DOHH2 (cell line): ENCODE measurements at regions not wholly inside any gene's neighbourhood (a gene's known extent, or its start where the extent isn't known, plus 50 kb on each side); places are given as distances from the start of the nearest gene placed in this dataset.

Source experiments
- H3F3A ChIP-seq: fragments of 200-600 bp; sonication (generic), shearing (Covaris generic); 2 replicates; pipeline ENCODE4 v1.6.0; 2016; ENCODE audit warnings: antibody characterized with exemption, mild to moderate bottlenecking; ENCODE audit not compliant: control insufficient read depth, insufficient read depth
- H3K27ac ChIP-seq: fragments of 200-600 bp; sonication (generic); 2 replicates; pipeline ENCODE4 v1.5.1; 2014; ENCODE audit warnings: low read depth, mild to moderate bottlenecking, low read length, moderate library complexity
- H3K27me3 ChIP-seq: fragments of 200-600 bp; sonication (generic); 2 replicates; pipeline ENCODE4 v1.6.1; 2014; ENCODE audit warnings: mild to moderate bottlenecking, low read length, mixed read lengths; ENCODE audit not compliant: control insufficient read depth
- H3K36me3 ChIP-seq: fragments of 200-600 bp; sonication (generic); 2 replicates; pipeline ENCODE4 v1.6.1; 2014; ENCODE audit warnings: mild to moderate bottlenecking, low read length, moderate library complexity, mixed read lengths; ENCODE audit not compliant: control insufficient read depth
- H3K4me1 ChIP-seq: fragments of 200-600 bp; sonication (generic); 2 replicates; pipeline ENCODE4 v1.6.1; 2014; ENCODE audit warnings: mild to moderate bottlenecking, low read length, mixed read lengths; ENCODE audit not compliant: control insufficient read depth
- H3K4me2 ChIP-seq: fragments of 200-600 bp; sonication (generic); 2 replicates; pipeline ENCODE4 v1.6.0; 2014; ENCODE audit warnings: mild to moderate bottlenecking, low read length, moderate library complexity
- H3K4me3 ChIP-seq: fragments of 200-600 bp; sonication (generic); 2 replicates; pipeline ENCODE4 v1.5.1; 2014; ENCODE audit warnings: mild to moderate bottlenecking, low read length, mixed read lengths
- H3K79me2 ChIP-seq: fragments of 200-600 bp; sonication (generic); 2 replicates; pipeline ENCODE4 v1.6.1; 2014; ENCODE audit warnings: mild to moderate bottlenecking, low read length, mixed read lengths; ENCODE audit not compliant: control insufficient read depth
- H3K9me2 ChIP-seq: fragments of 200-600 bp; sonication (generic); replicated peaks from 2 replicates; pipeline ENCODE4 v1.6.1; 2014; ENCODE audit warnings: mild to moderate bottlenecking, low read length, mixed read lengths; ENCODE audit not compliant: control insufficient read depth
- H3K9me3 ChIP-seq: fragments of 200-600 bp; sonication (generic); 2 replicates; pipeline ENCODE4 v1.6.1; 2014; ENCODE audit warnings: antibody characterized with exemption, low read length, mixed read lengths; ENCODE audit not compliant: control insufficient read depth, insufficient read depth
- H4K20me1 ChIP-seq: fragments of 200-600 bp; sonication (generic); 2 replicates; pipeline ENCODE4 v1.6.0; 2014; ENCODE audit warnings: low read depth, mild to moderate bottlenecking, antibody characterized with exemption, low read length, moderate library complexity; ENCODE audit not compliant: control insufficient read depth, insufficient read depth
- CTCF ChIP-seq: fragments of 200-600 bp; sonication (generic); IDR thresholded peaks from one replicate; pipeline ENCODE4 v1.5.1; 2014; ENCODE audit warnings: antibody characterized with exemption, mild to moderate bottlenecking, low read depth, low read length; ENCODE audit not compliant: poor library complexity, severe bottlenecking
- EZH2phosphoT487 ChIP-seq: fragments of 200-600 bp; sonication (generic); IDR thresholded peaks from 2 replicates; pipeline ENCODE4 v1.6.1; 2017; ENCODE audit warnings: borderline replicate concordance, mild to moderate bottlenecking, antibody characterized with exemption, low read length, moderate library complexity, mixed read lengths

GRCh38 chr4:103802766-103803165, 83.0 kb upstream of the TACR3 start:
- no peaks in the 10 kb centered on the region for H4K20me1 ChIP-seq
- H3K27me3 ChIP-seq, result no peaks in the 10 kb centered on the region
- no peak overlapping the region for H3K4me3 ChIP-seq
- no peak for TF ChIP-seq EZH2phosphoT487
- no peak for TF ChIP-seq CTCF
- H3F3A ChIP-seq, result no peaks in the 10 kb centered on the region
- no peaks in the 10 kb centered on the region for H3K36me3 ChIP-seq
- H3K4me2 ChIP-seq, result no peak overlapping the region
- no peaks in the 10 kb centered on the region for H3K79me2 ChIP-seq
- H3K27ac ChIP-seq, result no peak overlapping the region
- H3K9me2 ChIP-seq, result no peaks in the 10 kb centered on the region
- H3K9me3 ChIP-seq, result no peaks in the 10 kb centered on the region
- H3K4me1 ChIP-seq, result no peaks in the 10 kb centered on the region

DNA sequence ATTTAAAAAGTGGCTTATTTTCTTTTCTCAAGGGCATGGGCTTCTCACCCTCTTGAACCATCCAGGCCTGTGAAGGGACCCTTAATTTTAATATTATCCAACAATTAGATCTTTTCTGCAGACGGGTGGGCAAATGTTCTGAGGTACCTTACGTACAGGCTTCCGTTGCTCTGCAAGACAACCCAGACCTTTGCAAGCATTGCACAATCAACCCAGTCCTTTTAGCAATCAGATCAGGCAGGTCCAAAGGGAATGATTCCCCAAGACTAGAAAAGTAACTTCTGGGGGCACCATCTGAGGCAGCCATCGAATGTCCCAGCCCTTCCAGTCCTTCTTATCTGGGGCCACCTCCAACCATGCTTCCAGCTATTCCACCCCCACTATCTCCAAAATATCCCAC, 67.3 kb upstream of the TACR3 start:
- Histone ChIP-seq H3K4me2 (no peak overlapping the region), H3K4me3 (no peak overlapping the region), H3K9me3 (no peaks in the 10 kb centered on the region), H3K36me3 (no peaks in the 10 kb centered on the region), H3K9me2 (no peaks in the 10 kb centered on the region), H3K79me2 (no peaks in the 10 kb centered on the region), H4K20me1 (no peaks in the 10 kb centered on the region), H3F3A (no peaks in the 10 kb centered on the region), H3K27ac (no peak overlapping the region), H3K27me3 (no peaks in the 10 kb centered on the region), H3K4me1 (no peaks in the 10 kb centered on the region)
- TF ChIP-seq CTCF (no peak), EZH2phosphoT487 (no peak)

- Histone ChIP-seq H3K79me2 (no peaks in the 10 kb centered on the region), H3F3A (no peaks in the 10 kb centered on the region), H3K27ac (no peak overlapping the region), H4K20me1 (no peaks in the 10 kb centered on the region), H3K9me2 (no peaks in the 10 kb centered on the region), H3K27me3 (no peaks in the 10 kb centered on the region), H3K36me3 (no peaks in the 10 kb centered on the region), H3K4me3 (no peak overlapping the region), H3K4me1 (no peaks in the 10 kb centered on the region), H3K9me3 (no peaks in the 10 kb centered on the region), H3K4me2 (no peak overlapping the region)
- TF ChIP-seq CTCF, result no peak
- TF ChIP-seq EZH2phosphoT487, result no peak
These were observed 66.8 kb upstream of the TACR3 start for GRCh38 chr4:103786593-103786992.

GRCh38 chr4:103786014-103786413, 66.2 kb upstream of the TACR3 start:
- no peaks in the 10 kb centered on the region for H3K9me2 ChIP-seq
- no peaks in the 10 kb centered on the region for H4K20me1 ChIP-seq
- H3K27me3 ChIP-seq, result no peaks in the 10 kb centered on the region
- H3K4me2 ChIP-seq, result no peak overlapping the region
- no peaks in the 10 kb centered on the region for H3K4me1 ChIP-seq
- H3K27ac ChIP-seq, result no peak overlapping the region
- no peaks in the 10 kb centered on the region for H3K36me3 ChIP-seq
- H3K9me3 ChIP-seq, result no peaks in the 10 kb centered on the region
- H3K79me2 ChIP-seq, result no peaks in the 10 kb centered on the region
- TF ChIP-seq CTCF, result peak; percentile 73
- TF ChIP-seq EZH2phosphoT487, result no peak
- H3K4me3 ChIP-seq, result no peak overlapping the region
- H3F3A ChIP-seq, result no peaks in the 10 kb centered on the region
